ENCODE measurements at regions not wholly inside any gene's neighbourhood (a gene's known extent, or its start where the extent isn't known, plus 50 kb on each side); places are given as distances from the start of the nearest gene placed in this dataset.
"Not testable (repeated sequence)": the region's sequence is repeated elsewhere in the genome, so short reads cannot be mapped to it uniquely, and the experiment has no call there.

DNA sequence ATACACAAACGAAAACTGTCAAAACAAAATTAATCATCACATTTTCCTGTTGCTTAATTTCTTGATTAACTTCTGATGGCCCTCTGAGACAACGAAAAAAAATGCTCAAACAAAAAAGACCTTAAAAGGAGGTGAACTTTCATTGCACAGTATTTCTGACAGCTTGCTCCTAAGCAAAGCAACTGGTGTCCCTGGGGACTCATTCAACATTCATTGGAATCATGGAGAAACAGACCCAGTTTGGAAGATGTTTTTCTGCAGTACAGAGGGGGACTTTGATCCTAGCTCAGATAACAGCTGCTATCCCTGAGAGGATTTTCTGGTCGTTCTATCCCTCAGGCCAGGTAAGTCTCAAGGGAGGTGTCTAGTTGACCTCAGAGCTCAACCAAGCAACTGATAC is 378.7 kb upstream of the ATP11B start:
- no peak for DNase-seq

DNA sequence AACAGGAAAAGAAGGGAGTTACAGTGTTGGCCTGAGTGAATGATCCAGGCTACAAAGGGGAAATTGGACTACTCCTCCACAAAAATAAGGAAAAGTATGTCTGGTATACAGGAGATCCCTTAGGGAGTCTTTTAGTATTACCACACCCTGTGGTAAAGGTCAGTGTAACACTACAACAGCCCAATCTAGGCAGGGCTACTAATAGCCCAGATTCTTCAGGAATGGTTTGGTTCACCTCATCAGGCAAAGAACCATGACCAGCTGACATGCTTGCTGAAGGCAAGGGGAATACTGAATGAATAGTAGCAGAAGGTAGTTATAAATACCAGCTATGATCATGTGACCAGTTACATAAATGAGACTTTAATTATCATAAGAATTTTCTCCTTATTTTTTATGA is 372.6 kb upstream of the ATP11B start:
- no peak for DNase-seq

DNA sequence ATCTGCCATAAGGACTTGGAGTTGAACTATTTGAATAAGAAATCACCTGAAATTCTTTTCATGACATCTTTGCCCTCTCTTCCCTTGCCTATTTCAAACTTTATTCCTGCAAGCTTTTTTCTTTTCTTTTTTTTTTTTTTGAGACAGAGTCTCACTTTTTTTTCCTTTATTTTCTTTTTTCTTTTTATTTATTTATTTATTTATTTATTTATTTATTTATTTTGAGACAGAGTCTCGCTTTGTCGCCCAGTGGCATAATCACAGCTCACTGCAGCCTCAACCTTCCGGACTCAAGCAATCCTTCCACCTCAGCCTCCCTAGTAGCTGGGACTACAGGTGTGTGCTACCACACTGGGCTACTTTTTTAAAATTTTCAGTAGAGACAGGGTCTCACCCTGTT is 369.3 kb upstream of the ATP11B start:
- no peak for DNase-seq

DNA sequence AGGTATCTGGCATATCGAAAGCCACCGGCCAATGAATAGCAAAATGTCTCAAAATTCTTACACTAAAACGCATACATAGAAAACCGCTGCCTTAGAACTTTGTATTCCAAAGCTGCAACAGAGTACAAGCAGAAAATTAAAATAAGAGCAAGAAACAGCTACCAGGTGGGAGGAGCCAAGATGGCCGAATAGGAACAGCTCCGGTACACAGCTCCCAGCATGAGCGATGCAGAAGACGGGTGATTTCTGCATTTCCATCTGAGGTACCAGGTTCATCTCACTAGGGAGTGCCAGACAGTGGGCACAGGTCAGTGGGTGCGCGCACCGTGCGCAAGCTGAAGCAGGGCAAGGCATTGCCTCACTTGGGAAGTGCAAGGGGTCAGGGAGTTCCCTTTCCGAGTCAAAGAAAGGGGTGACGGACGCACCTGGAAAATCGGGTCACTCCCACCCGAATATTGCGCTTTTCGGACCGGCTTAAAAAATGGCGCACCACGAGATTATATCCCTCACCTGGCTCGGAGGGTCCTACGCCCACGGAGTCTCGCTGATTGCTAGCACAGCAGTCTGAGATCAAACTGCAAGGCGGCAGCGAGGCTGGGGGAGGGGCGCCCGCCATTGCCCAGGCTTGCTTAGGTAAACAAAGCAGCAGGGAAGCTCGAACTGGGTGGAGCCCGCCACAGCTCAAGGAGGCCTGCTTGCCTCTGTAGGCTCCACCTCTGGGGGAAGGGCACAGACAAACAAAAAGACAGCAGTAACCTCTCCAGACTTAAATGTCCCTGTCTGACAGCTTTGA is 367.2 kb upstream of the ATP11B start:
- not testable (repeated sequence) for DNase-seq

DNA sequence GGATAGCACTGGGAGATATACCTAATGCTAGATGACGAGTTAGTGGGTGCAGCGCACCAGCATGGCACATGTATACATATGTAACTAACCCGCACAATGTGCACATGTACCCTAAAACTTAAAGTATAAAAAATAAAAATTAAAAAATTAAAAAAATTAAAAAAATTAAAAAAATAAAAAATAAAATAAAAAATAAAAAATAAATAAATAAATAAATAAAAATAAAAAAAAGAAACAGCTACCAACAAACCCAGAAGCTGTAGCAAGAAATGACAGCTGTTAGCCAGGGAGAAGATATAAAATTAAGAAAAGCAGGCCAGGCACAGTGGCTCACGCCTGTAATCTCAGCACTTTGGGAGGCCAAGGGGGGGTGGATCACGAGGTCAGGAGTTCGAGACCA is 361.3 kb upstream of the ATP11B start:
- not testable (repeated sequence) for DNase-seq

DNA sequence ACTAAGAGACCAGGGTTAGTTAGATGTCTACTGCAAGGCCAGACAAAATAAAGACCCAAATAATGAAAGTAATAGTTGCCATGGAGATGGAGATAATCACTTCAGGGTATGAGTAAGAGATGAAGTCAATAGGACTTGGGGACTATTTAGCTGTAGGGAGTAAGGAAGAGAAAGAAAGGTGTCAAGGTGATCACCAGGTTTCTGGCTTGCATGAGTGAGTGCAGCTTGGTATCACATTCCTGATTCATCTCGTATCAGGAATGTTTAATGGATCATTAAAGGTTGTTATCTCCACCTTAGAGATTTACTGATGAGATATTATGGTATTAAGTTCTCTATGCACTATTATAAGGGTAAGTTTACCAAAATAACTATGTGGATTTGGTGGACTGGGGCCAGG is 357.4 kb upstream of the ATP11B start:
- DNase-seq: no peak

DNA sequence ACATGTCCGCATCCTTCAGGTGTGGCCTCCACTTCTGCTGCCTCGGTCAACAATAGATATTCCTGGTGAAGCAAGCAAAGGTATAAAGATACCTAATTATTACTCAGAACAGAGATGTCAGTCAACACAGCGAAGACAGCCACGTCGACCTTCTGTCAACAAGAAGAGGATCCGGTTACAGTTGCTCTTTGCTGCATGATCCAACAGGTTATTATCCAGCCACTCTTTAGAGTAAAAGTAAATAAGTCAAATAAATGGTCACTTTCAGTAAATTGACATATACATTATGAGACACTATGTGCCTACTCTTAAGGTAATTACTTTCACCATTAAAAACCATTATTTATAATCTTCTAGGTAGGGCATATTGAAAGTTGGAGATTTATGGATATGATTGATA is 356.8 kb upstream of the ATP11B start:
- DNase-seq: no peak

DNA sequence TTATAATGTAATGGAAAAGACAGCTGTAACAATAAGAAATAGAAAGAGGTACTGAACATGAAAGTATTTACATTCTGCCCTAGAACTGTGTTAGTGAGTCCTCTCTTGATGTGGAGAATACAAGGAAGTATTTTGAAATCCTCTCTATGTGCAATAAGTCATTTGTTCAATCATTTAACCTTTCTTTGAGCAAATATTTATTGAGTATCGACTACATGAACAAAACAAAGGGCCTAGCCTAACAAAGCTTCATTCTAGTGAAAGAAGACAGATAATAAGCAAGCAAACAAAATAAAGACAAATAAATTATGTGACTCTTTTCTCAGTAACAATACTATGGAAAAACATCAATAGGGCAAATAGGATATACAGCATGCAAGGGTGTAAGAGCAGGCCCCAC is 354.9 kb upstream of the ATP11B start:
- no peak for DNase-seq

DNA sequence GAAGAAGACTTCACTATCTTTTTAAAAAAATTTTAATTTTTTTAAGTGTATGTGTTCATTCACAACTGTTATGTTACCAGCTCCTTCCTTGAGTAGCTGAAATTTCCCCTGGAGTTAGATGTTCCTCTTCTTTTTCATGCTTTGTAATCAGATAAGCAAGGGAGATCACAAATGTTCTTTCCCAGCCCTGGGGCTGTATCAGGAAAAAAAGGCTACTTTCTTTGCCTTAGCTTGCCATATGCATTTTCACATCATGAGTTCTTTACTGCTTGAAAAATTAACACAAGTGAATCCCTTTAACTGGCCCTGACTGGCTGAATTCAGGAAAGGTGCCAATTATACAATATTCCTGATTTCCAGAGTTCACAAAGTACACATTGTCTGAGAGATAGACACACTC is 353.2 kb upstream of the ATP11B start:
- no peak for DNase-seq

DNA sequence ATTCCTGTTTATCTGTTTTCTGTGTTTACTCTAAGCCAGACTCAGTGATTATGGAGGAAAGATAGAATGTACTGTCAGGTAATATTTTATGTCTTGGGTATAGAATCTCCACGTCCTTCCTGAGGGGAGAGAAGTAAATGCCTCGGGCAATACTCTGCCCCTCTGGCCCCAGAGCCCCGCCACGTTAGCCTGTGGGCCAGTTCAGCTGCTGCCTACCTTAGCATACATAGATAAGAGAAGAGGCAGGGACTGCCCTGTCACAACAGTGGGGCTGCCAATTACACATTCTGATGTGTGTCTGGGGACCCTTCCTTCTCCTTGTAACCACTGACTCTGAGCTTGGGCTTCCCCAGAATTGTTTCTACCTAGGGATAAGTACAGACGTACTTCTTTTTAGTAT is 347.7 kb upstream of the ATP11B start:
- no peak for DNase-seq

DNA sequence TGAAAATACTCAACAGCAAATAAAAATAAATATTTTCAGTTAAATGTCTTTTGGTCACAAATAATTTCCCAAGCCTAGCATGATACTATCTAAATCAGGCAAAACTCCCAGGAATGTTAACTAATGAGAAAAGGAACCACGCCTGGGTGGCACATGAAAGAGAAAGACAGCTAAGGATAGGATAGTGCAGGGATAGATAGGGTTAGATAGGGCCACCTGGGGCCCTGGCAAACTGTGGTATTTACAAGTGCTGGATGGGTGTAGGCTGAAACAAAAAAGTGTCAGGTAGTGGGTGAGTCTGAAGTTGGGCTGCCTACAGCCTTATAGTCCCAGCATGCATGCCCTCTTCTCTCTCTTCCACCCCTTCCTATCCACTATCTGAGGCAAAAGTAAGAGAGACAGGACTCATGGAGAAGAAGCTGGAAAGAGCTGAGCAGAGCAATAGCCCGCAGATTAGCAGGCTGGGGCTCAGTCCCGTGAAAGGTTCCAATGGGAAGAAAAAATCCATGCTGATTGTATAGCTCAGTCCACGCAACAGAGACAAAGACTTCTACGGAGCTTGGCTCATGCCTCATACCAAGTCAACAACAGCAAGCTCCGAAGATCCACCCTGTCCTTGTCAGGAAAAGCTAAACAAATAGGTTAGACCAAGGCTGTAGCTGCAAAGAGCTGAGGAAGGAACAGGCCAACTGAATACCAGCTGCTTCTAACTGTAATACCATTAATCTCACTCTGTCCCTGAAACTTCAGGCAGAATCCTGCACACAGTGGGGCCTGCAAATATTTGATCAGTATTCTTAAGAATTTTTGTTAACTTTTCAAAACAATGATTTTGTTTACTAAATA is 342.1 kb upstream of the ATP11B start:
- DNase-seq: no peak

DNA sequence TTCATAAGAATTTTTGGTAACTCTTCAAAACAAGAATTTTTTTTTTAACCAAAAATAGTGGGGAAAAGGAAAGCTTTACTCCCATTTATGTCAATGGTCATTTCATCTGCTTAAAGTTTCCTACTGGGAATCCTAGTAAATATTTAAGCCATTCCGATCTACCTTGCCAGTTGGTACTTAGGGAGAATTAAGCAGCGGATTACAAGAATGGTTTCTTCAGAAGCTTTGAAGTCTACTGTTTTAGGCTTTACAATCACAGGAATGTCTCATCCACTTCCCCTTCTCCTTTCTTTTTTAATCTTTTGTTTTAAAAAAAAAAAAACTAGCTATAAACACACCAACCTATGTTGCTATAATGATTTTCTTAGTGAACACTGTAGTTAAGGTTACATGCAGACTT is 341.4 kb upstream of the ATP11B start:
- DNase-seq: no peak

DNA sequence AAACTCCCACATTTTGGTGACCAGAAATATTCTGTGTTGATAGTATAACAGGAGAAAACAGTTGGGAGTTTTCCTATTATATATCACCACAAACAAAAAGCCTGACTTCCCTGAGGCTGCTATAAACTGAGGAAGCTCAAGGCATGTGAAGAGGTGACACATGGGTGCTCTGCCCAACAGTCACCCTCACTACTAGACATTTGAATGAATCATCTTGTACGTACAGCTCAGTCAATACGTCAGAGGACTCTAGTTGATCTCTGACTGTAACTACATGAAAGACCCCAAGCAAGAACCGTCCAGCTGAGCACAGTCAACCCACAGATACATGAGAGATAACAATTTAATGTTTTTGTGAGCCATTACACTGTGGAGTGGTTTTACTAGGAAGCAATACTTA is 338.3 kb upstream of the ATP11B start:
- no peak for DNase-seq

DNA sequence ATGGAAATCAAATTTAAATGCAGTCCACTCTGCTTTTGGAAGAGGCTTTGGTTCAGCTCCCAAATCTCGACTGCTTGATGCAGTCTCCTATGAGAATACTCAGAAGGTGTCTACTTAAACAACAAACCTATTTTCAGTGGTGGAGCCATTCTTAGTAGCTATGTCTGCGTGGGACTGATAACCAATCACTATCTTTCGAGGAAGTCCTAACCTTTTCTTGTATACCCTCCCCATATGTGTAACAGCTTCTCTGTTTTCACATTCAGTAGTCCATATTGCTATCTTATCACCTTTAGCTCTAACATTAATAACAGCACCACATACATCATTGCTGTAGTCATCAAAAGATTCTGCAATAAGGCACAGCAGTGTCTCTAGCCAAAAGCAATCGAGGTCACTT is 333.0 kb upstream of the ATP11B start:
- DNase-seq: no peak

DNA sequence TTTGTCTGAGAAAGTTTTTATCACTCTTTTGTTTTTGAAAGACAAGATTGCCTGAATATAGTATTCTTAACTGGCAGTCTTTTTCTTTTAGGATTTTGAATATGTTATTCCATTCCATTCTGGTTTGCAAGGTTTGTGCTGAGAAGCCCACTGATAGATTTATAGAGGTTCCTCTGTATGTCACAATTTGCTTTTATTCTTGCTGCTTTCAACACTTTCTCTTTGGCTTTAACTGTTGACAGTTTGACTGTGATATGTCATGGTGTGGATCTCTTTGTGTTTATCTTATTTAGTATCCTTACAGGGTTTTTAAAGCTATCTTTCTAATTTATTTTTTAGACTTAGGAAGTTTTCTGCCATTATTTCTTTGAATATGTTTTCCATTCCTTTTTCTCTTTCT is 331.2 kb upstream of the ATP11B start:
- DNase-seq: no peak

DNA sequence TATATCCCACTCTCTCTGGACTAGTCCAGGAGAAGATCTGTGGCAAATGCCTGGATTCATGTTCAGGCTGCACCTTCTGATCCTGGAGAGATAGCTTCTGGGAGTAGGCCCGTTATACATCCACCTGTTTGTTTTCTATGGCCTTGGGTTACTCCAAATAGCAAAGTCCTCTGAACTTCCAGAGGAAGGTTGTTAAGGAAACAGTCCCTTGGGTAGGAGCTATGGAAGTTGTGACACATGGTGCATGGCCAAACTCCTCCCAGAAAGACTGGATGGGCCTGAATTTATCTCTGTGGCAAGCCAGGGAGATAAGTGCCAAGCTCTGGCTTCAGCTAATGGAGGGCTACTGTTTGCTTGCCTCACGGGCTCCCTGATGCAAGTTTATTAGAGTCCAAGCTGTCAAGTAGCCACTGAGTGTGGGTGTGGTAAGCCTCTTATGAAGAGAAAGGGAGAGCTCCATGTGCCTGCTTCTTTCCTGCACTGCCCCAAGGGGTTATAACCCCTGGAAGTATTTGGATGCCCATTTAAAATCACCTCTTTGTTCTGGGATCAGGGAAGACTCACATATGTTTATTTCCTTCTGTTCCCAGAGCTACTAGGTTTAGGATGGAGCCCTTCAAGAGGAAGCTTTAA is 328.7 kb upstream of the ATP11B start:
- DNase-seq: no peak

DNA sequence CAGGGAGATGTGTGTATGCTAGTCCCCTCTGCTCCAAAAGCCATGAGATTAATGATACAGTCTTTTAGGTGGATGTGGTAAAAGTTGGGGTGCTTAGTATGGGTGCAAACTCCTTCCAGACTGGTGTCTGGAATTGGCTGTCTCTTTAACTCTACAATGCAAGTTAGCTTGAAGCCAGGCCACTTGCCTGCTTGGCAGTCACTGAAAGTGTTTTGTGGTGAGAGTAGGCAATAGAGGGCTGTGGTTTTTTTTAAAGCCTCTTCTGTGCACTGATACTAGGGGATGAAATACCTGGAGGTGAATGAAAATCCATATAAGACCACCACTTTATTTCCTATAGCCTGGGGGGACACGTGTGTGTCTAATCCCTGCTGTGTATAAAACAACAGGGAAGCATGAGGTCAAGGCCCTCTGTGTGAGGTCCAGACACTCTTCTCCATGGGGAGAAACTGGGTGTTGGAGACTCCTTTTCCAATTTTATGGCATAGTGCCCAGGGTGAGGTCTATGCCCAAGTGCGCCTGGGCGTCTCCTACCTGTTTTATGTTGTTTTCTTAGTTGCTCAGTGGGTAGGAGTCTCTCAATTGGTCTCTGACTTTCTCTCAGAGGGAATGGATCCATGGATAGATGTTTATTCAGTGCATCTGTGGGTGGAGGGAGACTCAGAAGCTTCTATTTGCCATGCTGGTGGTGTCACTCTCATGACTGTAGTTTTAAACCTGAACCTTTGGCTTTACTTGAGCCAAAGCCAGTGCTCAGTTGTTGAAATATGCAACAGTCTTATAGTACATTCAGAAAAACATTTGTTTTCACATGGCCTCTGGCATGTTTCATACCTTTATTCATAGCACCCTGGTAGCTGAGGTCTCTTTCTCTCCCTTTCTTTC is 327.8 kb upstream of the ATP11B start:
- DNase-seq: no peak

DNA sequence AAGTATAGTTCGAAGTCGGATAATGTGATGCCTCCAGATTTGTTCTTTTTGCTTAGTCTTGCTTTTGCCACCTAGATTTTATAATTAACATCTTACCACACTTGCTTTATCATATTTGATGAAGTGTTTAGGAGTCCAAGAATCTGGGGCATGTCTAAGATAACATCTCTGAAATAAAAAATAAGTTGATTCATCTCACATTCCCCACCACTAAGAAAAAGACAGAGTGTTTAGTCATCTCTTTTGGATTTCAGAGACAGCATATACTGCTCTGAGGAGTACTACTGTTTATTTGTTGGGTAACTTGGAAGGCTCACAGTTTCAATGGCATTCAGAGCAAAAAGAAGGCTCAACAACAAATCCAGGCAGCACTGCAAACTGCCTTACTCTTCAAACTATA is 324.2 kb upstream of the ATP11B start:
- no peak for DNase-seq

DNA sequence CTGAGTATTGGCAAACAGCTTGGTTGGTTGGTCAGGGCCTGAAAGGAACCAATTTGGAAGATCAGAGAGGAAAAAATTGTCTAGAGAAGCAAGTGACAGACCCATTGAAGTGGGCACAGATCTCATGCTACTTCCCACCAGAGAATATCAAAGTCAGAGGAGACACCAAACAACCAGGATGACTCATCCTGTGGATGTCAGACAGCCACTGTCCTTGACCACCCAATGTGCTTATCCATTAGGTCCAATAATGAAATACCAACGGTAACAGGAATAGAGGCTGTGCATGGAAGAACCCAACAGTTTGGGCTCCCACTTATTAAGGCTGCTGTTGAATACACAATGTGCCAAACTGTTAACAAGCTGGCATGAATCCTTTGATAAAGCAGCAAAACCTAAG is 323.1 kb upstream of the ATP11B start:
- no peak for DNase-seq

DNA sequence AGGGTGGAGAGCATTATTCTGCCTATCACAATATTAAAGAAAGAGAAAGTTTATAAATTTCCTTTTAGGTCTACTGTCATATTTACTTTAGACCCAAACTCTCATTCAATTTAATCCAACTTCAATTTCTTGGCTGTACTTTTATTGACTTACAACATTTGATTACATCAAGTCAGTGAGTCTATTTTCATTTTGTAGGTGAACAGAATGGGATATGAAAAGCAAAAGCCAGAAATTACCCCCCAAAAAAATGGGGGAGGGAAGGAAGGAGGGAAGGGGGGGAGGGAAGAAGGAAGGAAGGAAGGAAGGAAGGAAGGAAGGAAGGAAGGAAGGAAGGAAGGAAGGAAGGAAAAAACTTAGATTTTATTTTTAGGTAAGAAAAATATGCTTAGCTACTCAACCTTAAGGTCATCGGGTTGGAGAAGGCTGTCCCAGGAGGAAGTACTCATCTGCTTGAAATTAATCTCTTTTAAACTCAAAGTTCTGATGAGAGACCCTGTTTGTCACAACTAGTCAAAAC is 320.1 kb upstream of the ATP11B start:
- no peak for DNase-seq

DNA sequence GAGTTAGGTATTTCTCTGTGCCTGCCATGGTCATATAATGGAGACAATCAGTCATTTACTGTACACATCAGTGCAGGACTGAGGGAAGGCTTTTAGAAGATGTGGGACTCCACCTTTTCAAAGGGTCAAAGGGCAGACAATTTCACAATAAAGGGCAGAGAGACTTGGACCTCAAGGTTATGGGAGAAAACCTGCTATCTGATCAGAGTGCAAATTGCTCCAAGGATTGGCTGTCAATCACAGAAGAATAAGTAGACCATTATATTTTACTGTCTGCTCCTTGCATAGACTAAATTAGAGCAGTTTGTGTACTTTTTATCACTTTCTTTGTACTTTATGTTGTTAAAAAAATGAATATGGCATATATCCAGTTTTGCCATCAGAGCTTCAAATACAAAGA is 314.9 kb upstream of the ATP11B start:
- DNase-seq: no peak

DNA sequence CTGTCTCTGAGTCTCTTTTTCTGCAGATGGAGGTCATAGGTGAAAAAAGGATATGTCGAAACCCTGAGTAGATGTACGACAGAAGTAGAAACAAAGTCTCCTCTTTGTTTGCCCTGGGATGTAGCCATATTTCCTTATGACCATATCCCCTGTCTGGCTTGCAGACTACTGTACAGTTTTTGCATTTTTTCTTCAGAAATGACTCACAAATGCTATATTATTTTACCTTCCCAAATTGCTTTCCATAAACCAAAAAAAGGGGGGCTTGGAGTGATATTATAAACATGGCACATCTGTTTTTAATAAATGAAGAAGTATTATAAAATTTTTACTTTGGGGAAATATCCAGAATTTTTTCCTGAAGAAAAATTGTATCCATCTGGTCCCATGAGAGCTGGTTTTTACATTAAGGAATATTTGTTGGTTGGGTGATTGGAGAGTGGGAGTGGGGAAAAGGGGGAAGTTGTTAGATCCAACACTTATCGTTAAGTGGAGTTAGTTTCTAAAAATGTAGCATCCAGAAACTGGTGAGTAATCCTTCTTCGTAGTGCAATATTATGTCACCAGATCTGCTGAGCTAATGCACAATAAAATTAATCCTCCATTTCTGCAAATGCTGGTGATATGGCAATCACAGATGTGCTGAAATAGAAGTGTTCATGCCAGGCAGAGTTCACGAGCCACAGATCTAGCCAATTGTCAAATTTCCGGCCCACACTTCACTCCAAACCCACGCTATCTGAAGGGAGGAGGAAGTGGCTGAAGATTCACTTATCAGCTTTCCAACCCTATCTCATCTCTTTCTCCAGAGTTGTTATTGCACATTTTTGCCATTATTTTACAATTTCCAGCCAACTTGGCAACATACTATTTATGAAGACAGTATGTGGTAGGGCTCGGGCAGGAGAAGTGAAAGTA is 313.6 kb upstream of the ATP11B start:
- no peak for DNase-seq

Data from HCEC 1CT (cell line).